C4-2B (cell line): ENCODE measurements at regions not wholly inside any gene's neighbourhood (a gene's known extent, or its start where the extent isn't known, plus 50 kb on each side); places are given as distances from the start of the nearest gene placed in this dataset.

Experiments used
- CTCF ChIP-seq: fragments of 450-650 bp; conservative IDR thresholded peaks from 2 replicates; pipeline ENCODE4 v1.5.1; 2017; ENCODE audit warnings: mild to moderate bottlenecking
- ZFX ChIP-seq: fragments of 450-650 bp; IDR thresholded peaks from 2 replicates; pipeline ENCODE4 v1.6.1; 2017

- TF ChIP-seq CTCF (no peak), ZFX (no peak)
Measured at GRCh38 chr19:28327905-28328304, 885.0 kb downstream of the UQCRFS1 start.
